GM12878 (cell line): ENCODE measurements at regions not wholly inside any gene's neighbourhood (a gene's known extent, or its start where the extent isn't known, plus 50 kb on each side); places are given as distances from the start of the nearest gene placed in this dataset.

Experiments used
- ATF7 ChIP-seq: fragments of 450-650 bp; IDR thresholded peaks from 2 replicates; pipeline ENCODE4 v1.6.1; 2016; ENCODE audit warnings: low read depth, mild to moderate bottlenecking
- CTCF ChIP-seq, 3 experiments: IDR thresholded peaks in 2 of 3; conservative IDR thresholded peaks in 1 of 3; 2 replicates each; pipeline ENCODE4 v1.5.1; 2011; ENCODE audit warnings: low read depth in 3 of 3, low read length in 3 of 3, mild to moderate bottlenecking in 3 of 3, control low read depth in 2 of 3, moderate library complexity in 2 of 3, inconsistent platforms in 1 of 3, mixed read lengths in 1 of 3; ENCODE audit not compliant: control insufficient read depth in 2 of 3, insufficient read depth in 1 of 3; ENCODE audit errors: extremely low read depth in 1 of 3
- EGR1 ChIP-seq, 2 experiments: IDR thresholded peaks; 1 replicate in 1 of 2; 2 replicates in 1 of 2; pipeline ENCODE4 v1.6.1; 2011 to 2012; ENCODE audit warnings: low read depth in 2 of 2, low read length in 2 of 2, borderline replicate concordance in 1 of 2, mild to moderate bottlenecking in 1 of 2, moderate library complexity in 1 of 2
- ESRRA ChIP-seq: IDR thresholded peaks from 2 replicates; pipeline ENCODE4 v1.6.1; 2012; ENCODE audit warnings: mild to moderate bottlenecking, low read length, improper control_type of control experiment
- JUND ChIP-seq: IDR thresholded peaks from 2 replicates; pipeline ENCODE4 v1.6.1; 2012; ENCODE audit warnings: low read depth, mild to moderate bottlenecking, low read length, improper control_type of control experiment, moderate library complexity
- NFIC ChIP-seq: IDR thresholded peaks from 2 replicates; pipeline ENCODE4 v1.6.1; 2012; ENCODE audit warnings: low read depth, mild to moderate bottlenecking, inconsistent platforms, low read length, moderate library complexity
- PAX5 ChIP-seq: IDR thresholded peaks from 2 replicates; pipeline ENCODE4 v1.6.1; 2011; ENCODE audit warnings: low read depth, low read length, borderline replicate concordance
- ZNF207 ChIP-seq: fragments of 450-650 bp; IDR thresholded peaks from 2 replicates; pipeline ENCODE4 v1.6.1; 2014; ENCODE audit warnings: antibody characterized with exemption, mild to moderate bottlenecking, borderline replicate concordance
- ZNF274 ChIP-seq: IDR thresholded peaks from one replicate; pipeline ENCODE4 v1.8.0; 2011; ENCODE audit not compliant: insufficient read length, insufficient read depth
- TF ChIP-seq, protein P1 (sequence below): IDR thresholded peaks from 2 replicates; pipeline ENCODE4 v1.6.1; 2011; ENCODE audit warnings: low read depth, low read length, improper control_type of control experiment, borderline replicate concordance

- no peak for TF ChIP-seq PAX5
- TF ChIP-seq CTCF (IDR thresholded peaks at IDR 0.05 in 2 of 3, conservative IDR thresholded peaks at IDR 0.05 in 1 of 3; ENCODE audit: control insufficient read depth in 2 of 3, extremely low read depth in 1 of 3, insufficient read depth in 1 of 3, low read depth in 3 of 3, low read length in 3 of 3): no peak
- no peak for TF ChIP-seq ATF7
- TF ChIP-seq, protein P1, sequence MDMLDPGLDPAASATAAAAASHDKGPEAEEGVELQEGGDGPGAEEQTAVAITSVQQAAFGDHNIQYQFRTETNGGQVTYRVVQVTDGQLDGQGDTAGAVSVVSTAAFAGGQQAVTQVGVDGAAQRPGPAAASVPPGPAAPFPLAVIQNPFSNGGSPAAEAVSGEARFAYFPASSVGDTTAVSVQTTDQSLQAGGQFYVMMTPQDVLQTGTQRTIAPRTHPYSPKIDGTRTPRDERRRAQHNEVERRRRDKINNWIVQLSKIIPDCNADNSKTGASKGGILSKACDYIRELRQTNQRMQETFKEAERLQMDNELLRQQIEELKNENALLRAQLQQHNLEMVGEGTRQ: no peak
- TF ChIP-seq NFIC: no peak
- TF ChIP-seq ZNF274: no peak
- TF ChIP-seq JUND: no peak
- TF ChIP-seq EGR1 (IDR thresholded peaks at IDR 0.05; ENCODE audit: borderline replicate concordance in 1 of 2, low read depth in 2 of 2, low read length in 2 of 2): no peak
- no peak for TF ChIP-seq ESRRA
- no peak for TF ChIP-seq ZNF207
Measured at GRCh38 chr2:157959249-157959648, 83.1 kb upstream of the ACVR1 start.
